HG02840 (cell line): ENCODE measurements at regions not wholly inside any gene's neighbourhood (a gene's known extent, or its start where the extent isn't known, plus 50 kb on each side); places are given as distances from the start of the nearest gene placed in this dataset.

Source experiments
- ATAC-seq: cut with Tn5 transposase; IDR thresholded peaks from one replicate; pipeline ENCODE4 v1.9.1; 2021; ENCODE audit warnings: mild to moderate bottlenecking, moderate library complexity, moderate number of reproducible peaks; ENCODE audit not compliant: unreplicated experiment, low FRiP score

- ATAC-seq, result no peak
These were observed 391.5 kb downstream of the HTR1A start for GRCh38 chr5:63570752-63571151.

- ATAC-seq, result no peak
These were observed 397.5 kb downstream of the HTR1A start for GRCh38 chr5:63564789-63565188.

- no peak for ATAC-seq
These were observed 399.0 kb downstream of the HTR1A start for GRCh38 chr5:63563008-63563917.

- ATAC-seq, result no peak
These were observed 406.4 kb downstream of the HTR1A start for GRCh38 chr5:63555874-63556273.

- ATAC-seq, result no peak
These were observed 408.1 kb downstream of the HTR1A start for GRCh38 chr5:63554191-63554590.

GRCh38 chr5:63553073-63553472 is 409.2 kb downstream of the HTR1A start:
- no peak for ATAC-seq

- no peak for ATAC-seq
These were observed 426.2 kb downstream of the HTR1A start for GRCh38 chr5:63535840-63536602.

GRCh38 chr5:63524281-63524680 is 438.0 kb downstream of the HTR1A start:
- ATAC-seq, result no peak

GRCh38 chr5:63516006-63516405 is 446.2 kb downstream of the HTR1A start:
- ATAC-seq, result no peak

- no peak for ATAC-seq
These were observed 462.0 kb downstream of the HTR1A start for GRCh38 chr5:63500242-63500641.

GRCh38 chr5:63495225-63495624 is 467.0 kb downstream of the HTR1A start:
- no peak for ATAC-seq

GRCh38 chr5:63483338-63483737 is 478.9 kb downstream of the HTR1A start:
- no peak for ATAC-seq

- ATAC-seq, result no peak
These were observed 488.8 kb downstream of the HTR1A start for GRCh38 chr5:63473335-63473967.

- ATAC-seq, result no peak
These were observed 506.0 kb downstream of the HTR1A start for GRCh38 chr5:63456279-63456678.

- ATAC-seq, result no peak
These were observed 511.1 kb downstream of the HTR1A start for GRCh38 chr5:63451188-63451587.

- ATAC-seq, result no peak
These were observed 522.7 kb downstream of the HTR1A start for GRCh38 chr5:63439537-63439936.

- ATAC-seq, result no peak
These were observed 552.5 kb downstream of the HTR1A start for GRCh38 chr5:63409737-63410136.

GRCh38 chr5:63408984-63409383 is 553.3 kb downstream of the HTR1A start:
- no peak for ATAC-seq

GRCh38 chr5:63401436-63402046 is 560.7 kb downstream of the HTR1A start:
- ATAC-seq, result no peak

- no peak for ATAC-seq
These were observed 562.2 kb downstream of the HTR1A start for GRCh38 chr5:63400079-63400478.

GRCh38 chr5:63398346-63398745 is 563.9 kb downstream of the HTR1A start:
- no peak for ATAC-seq
